Peyer's patch (tissue), 4 donors: ENCODE measurements at regions not wholly inside any gene's neighbourhood (a gene's known extent, or its start where the extent isn't known, plus 50 kb on each side); places are given as distances from the start of the nearest gene placed in this dataset.

Source experiments
- POLR2A ChIP-seq, 2 donors: fragments of 450-650 bp; IDR thresholded peaks; one replicate each; pipeline ENCODE4 v1.5.1; 2017; ENCODE audit warnings: antibody characterized with exemption in 2 of 2, mild to moderate bottlenecking in 2 of 2, moderate library complexity in 2 of 2
- TF ChIP-seq, protein P1 (sequence below), 6 experiments: fragments of 450-650 bp in 4 of 6; fragments of 200-600 bp in 2 of 6; sonication (generic) in 1 of 6; IDR thresholded peaks; one replicate each; pipeline ENCODE4 v1.5.1; 2017 to 2019; ENCODE audit warnings: antibody characterized with exemption in 6 of 6, mild to moderate bottlenecking in 3 of 6, moderate library complexity in 1 of 6

DNA sequence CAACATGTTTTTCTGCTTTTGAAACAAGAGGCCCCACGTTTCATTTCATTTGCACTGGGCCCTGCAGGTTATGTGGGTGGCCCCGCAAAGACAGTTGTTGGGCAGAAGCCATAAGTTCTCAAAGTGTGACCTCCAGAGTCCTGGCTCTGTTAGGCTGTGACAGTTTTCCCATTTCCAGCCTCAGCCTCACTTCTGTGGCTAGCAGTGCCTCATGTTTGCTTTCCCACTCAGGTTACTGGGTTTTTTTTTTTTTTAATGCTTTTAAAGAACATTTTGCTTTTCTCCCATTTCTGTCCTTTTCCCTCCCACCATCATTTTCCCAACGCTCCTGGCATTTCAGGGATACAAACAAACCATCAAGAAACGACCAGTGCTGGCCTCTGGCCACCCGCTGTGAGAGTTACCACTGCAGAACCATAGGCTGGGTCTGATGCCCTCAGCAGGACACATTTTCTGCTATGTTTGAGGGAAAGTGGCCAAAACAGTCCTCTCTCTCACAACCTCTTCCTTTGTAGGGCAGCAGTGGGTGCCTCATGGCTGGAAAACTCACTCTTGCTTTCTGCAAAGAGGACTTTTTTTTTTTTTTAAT lies 159.0 kb upstream of the MPHOSPH6 start:
- TF ChIP-seq, protein P1, sequence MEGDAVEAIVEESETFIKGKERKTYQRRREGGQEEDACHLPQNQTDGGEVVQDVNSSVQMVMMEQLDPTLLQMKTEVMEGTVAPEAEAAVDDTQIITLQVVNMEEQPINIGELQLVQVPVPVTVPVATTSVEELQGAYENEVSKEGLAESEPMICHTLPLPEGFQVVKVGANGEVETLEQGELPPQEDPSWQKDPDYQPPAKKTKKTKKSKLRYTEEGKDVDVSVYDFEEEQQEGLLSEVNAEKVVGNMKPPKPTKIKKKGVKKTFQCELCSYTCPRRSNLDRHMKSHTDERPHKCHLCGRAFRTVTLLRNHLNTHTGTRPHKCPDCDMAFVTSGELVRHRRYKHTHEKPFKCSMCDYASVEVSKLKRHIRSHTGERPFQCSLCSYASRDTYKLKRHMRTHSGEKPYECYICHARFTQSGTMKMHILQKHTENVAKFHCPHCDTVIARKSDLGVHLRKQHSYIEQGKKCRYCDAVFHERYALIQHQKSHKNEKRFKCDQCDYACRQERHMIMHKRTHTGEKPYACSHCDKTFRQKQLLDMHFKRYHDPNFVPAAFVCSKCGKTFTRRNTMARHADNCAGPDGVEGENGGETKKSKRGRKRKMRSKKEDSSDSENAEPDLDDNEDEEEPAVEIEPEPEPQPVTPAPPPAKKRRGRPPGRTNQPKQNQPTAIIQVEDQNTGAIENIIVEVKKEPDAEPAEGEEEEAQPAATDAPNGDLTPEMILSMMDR (IDR thresholded peaks at IDR 0.05) = no peak
- TF ChIP-seq POLR2A (IDR thresholded peaks at IDR 0.05) = no peak
